ENCODE measurements at regions not wholly inside any gene's neighbourhood (a gene's known extent, or its start where the extent isn't known, plus 50 kb on each side); places are given as distances from the start of the nearest gene placed in this dataset.

DNA sequence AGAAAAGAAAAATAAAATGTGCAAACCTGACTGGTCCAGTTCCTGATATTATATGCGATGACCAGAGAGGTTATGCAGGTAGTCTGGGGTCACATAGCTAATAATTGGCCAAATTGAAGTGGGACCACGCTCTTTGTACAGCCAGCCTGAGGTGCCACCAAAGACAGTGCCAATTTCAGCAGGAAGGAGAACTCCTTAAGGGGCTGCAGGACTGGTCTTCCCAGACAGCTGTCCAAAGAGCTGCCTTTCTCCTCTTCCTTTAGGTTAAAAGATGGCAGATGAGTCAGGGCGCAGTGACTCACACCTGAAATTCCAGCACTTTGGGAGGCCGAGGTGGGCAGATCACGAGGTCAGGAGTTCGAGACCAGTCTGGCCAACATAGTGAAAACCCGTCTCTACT is 95.5 kb downstream of the ACKR3 start (continued):
- TF ChIP-seq KDM4A (IDR thresholded peaks at IDR 0.05; ENCODE audit: low read depth, low read length, severe bottlenecking), result no peak
- TF ChIP-seq, protein P1, sequence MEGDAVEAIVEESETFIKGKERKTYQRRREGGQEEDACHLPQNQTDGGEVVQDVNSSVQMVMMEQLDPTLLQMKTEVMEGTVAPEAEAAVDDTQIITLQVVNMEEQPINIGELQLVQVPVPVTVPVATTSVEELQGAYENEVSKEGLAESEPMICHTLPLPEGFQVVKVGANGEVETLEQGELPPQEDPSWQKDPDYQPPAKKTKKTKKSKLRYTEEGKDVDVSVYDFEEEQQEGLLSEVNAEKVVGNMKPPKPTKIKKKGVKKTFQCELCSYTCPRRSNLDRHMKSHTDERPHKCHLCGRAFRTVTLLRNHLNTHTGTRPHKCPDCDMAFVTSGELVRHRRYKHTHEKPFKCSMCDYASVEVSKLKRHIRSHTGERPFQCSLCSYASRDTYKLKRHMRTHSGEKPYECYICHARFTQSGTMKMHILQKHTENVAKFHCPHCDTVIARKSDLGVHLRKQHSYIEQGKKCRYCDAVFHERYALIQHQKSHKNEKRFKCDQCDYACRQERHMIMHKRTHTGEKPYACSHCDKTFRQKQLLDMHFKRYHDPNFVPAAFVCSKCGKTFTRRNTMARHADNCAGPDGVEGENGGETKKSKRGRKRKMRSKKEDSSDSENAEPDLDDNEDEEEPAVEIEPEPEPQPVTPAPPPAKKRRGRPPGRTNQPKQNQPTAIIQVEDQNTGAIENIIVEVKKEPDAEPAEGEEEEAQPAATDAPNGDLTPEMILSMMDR (IDR thresholded peaks at IDR 0.05; ENCODE audit: control extremely low read depth in 1 of 3, insufficient read depth in 1 of 3, low read depth in 1 of 3, low read length in 3 of 3), result no peak
- TF ChIP-seq TBP (IDR thresholded peaks at IDR 0.05; ENCODE audit: low read depth, low read length), result no peak

Measured in H1 (cell line).